ENCODE measurements at regions not wholly inside any gene's neighbourhood (a gene's known extent, or its start where the extent isn't known, plus 50 kb on each side); places are given as distances from the start of the nearest gene placed in this dataset.

DNA sequence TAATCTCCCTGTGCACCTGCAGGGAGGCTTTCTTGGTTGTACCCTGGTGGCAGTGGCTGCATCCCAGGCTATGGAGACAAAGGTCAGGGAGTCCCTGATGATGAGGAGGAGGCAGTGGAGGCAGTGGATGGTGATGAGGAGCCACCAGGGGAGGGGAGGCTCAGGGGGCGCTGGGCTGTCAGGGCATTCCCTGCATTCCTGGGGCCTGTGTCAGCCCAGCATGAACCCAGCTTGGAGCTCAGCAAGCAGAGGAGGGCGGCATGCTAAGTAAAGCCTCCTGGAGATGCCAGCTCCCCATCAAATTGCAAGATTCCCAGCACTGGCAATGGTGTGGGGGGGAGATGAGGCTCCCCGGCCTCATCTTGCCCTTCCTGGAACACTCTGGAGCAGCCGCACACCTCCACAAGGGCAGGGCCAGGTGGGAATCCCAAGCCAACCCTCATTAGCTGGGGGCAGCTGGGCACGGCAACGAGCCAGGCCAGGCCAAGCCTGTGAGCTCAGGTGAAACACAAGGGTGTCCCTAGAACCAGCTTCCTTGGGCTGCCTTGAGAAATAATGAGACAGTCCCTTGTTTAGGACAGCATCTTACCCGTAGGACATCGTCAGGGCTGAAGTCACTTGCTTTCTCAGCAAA is 469.5 kb downstream of the MATN1 start:
- TF ChIP-seq, protein P1, sequence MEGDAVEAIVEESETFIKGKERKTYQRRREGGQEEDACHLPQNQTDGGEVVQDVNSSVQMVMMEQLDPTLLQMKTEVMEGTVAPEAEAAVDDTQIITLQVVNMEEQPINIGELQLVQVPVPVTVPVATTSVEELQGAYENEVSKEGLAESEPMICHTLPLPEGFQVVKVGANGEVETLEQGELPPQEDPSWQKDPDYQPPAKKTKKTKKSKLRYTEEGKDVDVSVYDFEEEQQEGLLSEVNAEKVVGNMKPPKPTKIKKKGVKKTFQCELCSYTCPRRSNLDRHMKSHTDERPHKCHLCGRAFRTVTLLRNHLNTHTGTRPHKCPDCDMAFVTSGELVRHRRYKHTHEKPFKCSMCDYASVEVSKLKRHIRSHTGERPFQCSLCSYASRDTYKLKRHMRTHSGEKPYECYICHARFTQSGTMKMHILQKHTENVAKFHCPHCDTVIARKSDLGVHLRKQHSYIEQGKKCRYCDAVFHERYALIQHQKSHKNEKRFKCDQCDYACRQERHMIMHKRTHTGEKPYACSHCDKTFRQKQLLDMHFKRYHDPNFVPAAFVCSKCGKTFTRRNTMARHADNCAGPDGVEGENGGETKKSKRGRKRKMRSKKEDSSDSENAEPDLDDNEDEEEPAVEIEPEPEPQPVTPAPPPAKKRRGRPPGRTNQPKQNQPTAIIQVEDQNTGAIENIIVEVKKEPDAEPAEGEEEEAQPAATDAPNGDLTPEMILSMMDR (optimal IDR thresholded peaks at IDR 0.05 in 1 of 3, IDR thresholded peaks at IDR 0.05 in 1 of 3, conservative IDR thresholded peaks at IDR 0.05 in 1 of 3; ENCODE audit: extremely low read depth in 1 of 3, insufficient read depth in 2 of 3, low read length in 3 of 3): no peak
- no peak for TF ChIP-seq EZH2 (IDR thresholded peaks at IDR 0.05; ENCODE audit: low read length)
- Histone ChIP-seq H3K9me1 (ENCODE audit: control insufficient read depth, extremely low read depth, insufficient read depth, low read length) (no peaks in the 10 kb centered on the region), H2AFZ (ENCODE audit: control insufficient read depth, low read length) (no peak overlapping the region), H3K27me3 (ENCODE audit: control insufficient read depth, extremely low read depth, insufficient read depth, low read length) (peaks cover 2% of the 10 kb centered on the region), H3K4me3 (ENCODE audit: control insufficient read depth in 2 of 3, extremely low read depth in 1 of 3, insufficient read depth in 2 of 3, low read depth in 1 of 3, low read length in 3 of 3) (no peak overlapping the region), H3K27ac (ENCODE audit: control insufficient read depth, insufficient read depth, low read length) (no peak overlapping the region), H3K4me1 (ENCODE audit: control insufficient read depth, extremely low read depth, insufficient read depth, low read length) (no peaks in the 10 kb centered on the region), H3K36me3 (ENCODE audit: control insufficient read depth in 2 of 2, extremely low read depth in 1 of 2, insufficient read depth in 2 of 2, low read length in 2 of 2) (no peaks in the 10 kb centered on the region), H3K4me2 (ENCODE audit: control insufficient read depth, extremely low read depth, insufficient read depth, low read depth, low read length) (no peak overlapping the region), H3K9me3 (ENCODE audit: control insufficient read depth, low read depth, low read length) (no peaks in the 10 kb centered on the region), H4K20me1 (ENCODE audit: control insufficient read depth, extremely low read depth, insufficient read depth, low read length) (no peaks in the 10 kb centered on the region), H3K9ac (ENCODE audit: control insufficient read depth, extremely low read depth, insufficient read depth, low read length) (no peak overlapping the region), H3K79me2 (ENCODE audit: control insufficient read depth, insufficient read depth, low read length) (no peaks in the 10 kb centered on the region)
- DNase-seq (ENCODE audit: low read depth, low spot score): no peak
- dilution Hi-C loops (cut with MboI; ENCODE audit: extremely low pct_ligation_motif_present, low sequenced_read_pairs): no loop called here
- no peak for FAIRE-seq

DNA sequence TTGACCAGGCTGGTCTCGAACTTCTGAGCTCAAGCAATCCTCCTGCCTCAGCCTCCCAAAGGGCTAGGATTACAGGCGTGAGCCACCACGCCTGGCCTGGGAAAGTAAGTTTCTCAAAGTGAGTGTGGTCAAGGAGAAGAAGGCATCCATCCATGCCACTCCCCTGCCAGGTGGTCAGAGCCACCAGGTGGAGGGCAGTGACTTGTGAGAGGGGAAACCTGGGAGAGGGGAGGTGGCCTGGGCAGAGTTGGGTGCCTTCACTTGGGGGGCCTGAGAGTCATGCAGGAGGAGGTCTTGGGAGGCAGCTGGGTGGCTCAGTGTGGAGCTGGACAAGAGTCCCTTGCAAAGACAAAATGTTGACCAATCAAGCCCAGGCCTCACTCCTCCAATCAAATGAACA is 470.0 kb downstream of the MATN1 start:
- no peak overlapping the region for H3K27ac ChIP-seq (ENCODE audit: control insufficient read depth, insufficient read depth, low read length)
- no peaks in the 10 kb centered on the region for H4K20me1 ChIP-seq (ENCODE audit: control insufficient read depth, extremely low read depth, insufficient read depth, low read length)
- H3K9me3 ChIP-seq (ENCODE audit: control insufficient read depth, low read depth, low read length): no peaks in the 10 kb centered on the region
- no peak overlapping the region for H3K9ac ChIP-seq (ENCODE audit: control insufficient read depth, extremely low read depth, insufficient read depth, low read length)
- no peak for TF ChIP-seq EZH2 (IDR thresholded peaks at IDR 0.05; ENCODE audit: low read length)
- TF ChIP-seq, protein P1 (optimal IDR thresholded peaks at IDR 0.05 in 1 of 3, IDR thresholded peaks at IDR 0.05 in 1 of 3, conservative IDR thresholded peaks at IDR 0.05 in 1 of 3; ENCODE audit: extremely low read depth in 1 of 3, insufficient read depth in 2 of 3, low read length in 3 of 3): no peak
- H3K4me3 ChIP-seq (ENCODE audit: control insufficient read depth in 2 of 3, extremely low read depth in 1 of 3, insufficient read depth in 2 of 3, low read depth in 1 of 3, low read length in 3 of 3): no peak overlapping the region
- H3K27me3 ChIP-seq (ENCODE audit: control insufficient read depth, extremely low read depth, insufficient read depth, low read length): peaks cover 4% of the 10 kb centered on the region
- H3K36me3 ChIP-seq (ENCODE audit: control insufficient read depth in 2 of 2, extremely low read depth in 1 of 2, insufficient read depth in 2 of 2, low read length in 2 of 2): no peaks in the 10 kb centered on the region
- H3K4me1 ChIP-seq (ENCODE audit: control insufficient read depth, extremely low read depth, insufficient read depth, low read length): no peaks in the 10 kb centered on the region
- no peaks in the 10 kb centered on the region for H3K9me1 ChIP-seq (ENCODE audit: control insufficient read depth, extremely low read depth, insufficient read depth, low read length)
- H3K79me2 ChIP-seq (ENCODE audit: control insufficient read depth, insufficient read depth, low read length): no peaks in the 10 kb centered on the region
- no peak overlapping the region for H2AFZ ChIP-seq (ENCODE audit: control insufficient read depth, low read length)
- H3K4me2 ChIP-seq (ENCODE audit: control insufficient read depth, extremely low read depth, insufficient read depth, low read depth, low read length): no peak overlapping the region
- DNase-seq (ENCODE audit: low read depth, low spot score) (no peak), FAIRE-seq (no peak)
- dilution Hi-C loops (cut with MboI; ENCODE audit: extremely low pct_ligation_motif_present, low sequenced_read_pairs): no loop called here

All from keratinocyte (primary cell).